H9 (cell line): ENCODE measurements at regions not wholly inside any gene's neighbourhood (a gene's known extent, or its start where the extent isn't known, plus 50 kb on each side); places are given as distances from the start of the nearest gene placed in this dataset.

ENCODE experiments used
- DNase-seq: peaks from one replicate; pipeline ENCODE4 v3.0.0-alpha.2; 2017
- H2AFZ ChIP-seq: one replicate; pipeline ENCODE4 v1.6.1; 2013; ENCODE audit warnings: mild to moderate bottlenecking, low read length, control low read depth, moderate library complexity
- H2AK5ac ChIP-seq: 2 replicates; pipeline ENCODE4 v1.6.1; 2013; ENCODE audit warnings: low read length, control low read depth, mixed read lengths; ENCODE audit not compliant: insufficient read length
- H2BK120ac ChIP-seq: one replicate; pipeline ENCODE4 v1.6.1; 2013; ENCODE audit warnings: low read depth, mild to moderate bottlenecking, low read length, control low read depth, inconsistent platforms; ENCODE audit not compliant: poor library complexity, severe bottlenecking
- H2BK12ac ChIP-seq: 2 replicates; pipeline ENCODE4 v1.6.1; 2013; ENCODE audit warnings: low read length, control low read depth, mixed read lengths, low read depth; ENCODE audit not compliant: insufficient read length
- H2BK15ac ChIP-seq: 2 replicates; pipeline ENCODE4 v1.6.1; 2013; ENCODE audit warnings: low read depth, low read length, control low read depth
- H2BK20ac ChIP-seq: one replicate; pipeline ENCODE4 v1.6.1; 2013; ENCODE audit warnings: low read depth, mild to moderate bottlenecking, low read length, control low read depth, inconsistent platforms; ENCODE audit not compliant: poor library complexity, severe bottlenecking
- H2BK5ac ChIP-seq: 2 replicates; pipeline ENCODE4 v1.6.1; 2013; ENCODE audit warnings: low read length, control low read depth, mixed read lengths; ENCODE audit not compliant: insufficient read length
- H3K14ac ChIP-seq: 2 replicates; pipeline ENCODE4 v1.6.1; 2013; ENCODE audit warnings: low read length, control low read depth; ENCODE audit not compliant: insufficient read depth
- H3K18ac ChIP-seq: 2 replicates; pipeline ENCODE4 v1.6.1; 2013; ENCODE audit warnings: low read depth, mild to moderate bottlenecking, mixed read lengths, low read length, control low read depth; ENCODE audit not compliant: insufficient read length
- H3K23ac ChIP-seq: 2 replicates; pipeline ENCODE4 v1.6.1; 2013; ENCODE audit warnings: low read length, control low read depth, mixed read lengths, low read depth; ENCODE audit not compliant: insufficient read length
- H3K23me2 ChIP-seq: 2 replicates; pipeline ENCODE4 v1.6.1; 2013; ENCODE audit warnings: low read depth, mild to moderate bottlenecking, mixed read lengths, low read length, control low read depth; ENCODE audit not compliant: insufficient read length, poor library complexity, severe bottlenecking
- H3K27ac ChIP-seq: 2 replicates; pipeline ENCODE4 v1.5.1; 2013; ENCODE audit warnings: low read length, control low read depth, mixed read lengths, low read depth; ENCODE audit not compliant: insufficient read length
- H3K27me3 ChIP-seq: 2 replicates; pipeline ENCODE4 v1.6.1; 2013; ENCODE audit warnings: low read length, control low read depth, inconsistent platforms; ENCODE audit not compliant: insufficient read depth
- H3K4ac ChIP-seq: 2 replicates; pipeline ENCODE4 v1.6.1; 2013; ENCODE audit warnings: low read depth, mild to moderate bottlenecking, control low read depth, inconsistent platforms, low read length, moderate library complexity
- H3K4me1 ChIP-seq: 2 replicates; pipeline ENCODE4 v1.6.1; 2013; ENCODE audit warnings: low read length, control low read depth, inconsistent platforms; ENCODE audit not compliant: insufficient read depth
- H3K4me2 ChIP-seq: 2 replicates; pipeline ENCODE4 v1.6.1; 2013; ENCODE audit warnings: low read length, control low read depth, mixed read lengths; ENCODE audit not compliant: insufficient read length, insufficient read depth
- H3K56ac ChIP-seq: 2 replicates; pipeline ENCODE4 v1.6.1; 2013; ENCODE audit warnings: low read depth, mild to moderate bottlenecking, mixed read lengths, low read length, control low read depth; ENCODE audit not compliant: insufficient read length
- H3K79me1 ChIP-seq: 2 replicates; pipeline ENCODE4 v1.6.1; 2013; ENCODE audit warnings: low read depth, mild to moderate bottlenecking, moderate library complexity, low read length, control low read depth, inconsistent platforms; ENCODE audit not compliant: insufficient read depth, poor library complexity, severe bottlenecking
- H3K79me2 ChIP-seq: 2 replicates; pipeline ENCODE4 v1.6.1; 2013; ENCODE audit warnings: low read length, control low read depth, inconsistent platforms; ENCODE audit not compliant: insufficient read depth
- H3K9ac ChIP-seq: 2 replicates; pipeline ENCODE4 v1.6.1; 2013; ENCODE audit warnings: low read length, control low read depth, mixed read lengths; ENCODE audit not compliant: insufficient read length; ENCODE audit errors: extremely low read depth
- H3K9me3 ChIP-seq: one replicate; pipeline ENCODE4 v1.6.1; 2013; ENCODE audit warnings: low read depth, low read length, inconsistent platforms; ENCODE audit not compliant: control insufficient read depth
- H3T11ph ChIP-seq: one replicate; pipeline ENCODE4 v1.6.1; 2013; ENCODE audit warnings: mild to moderate bottlenecking, low read length, control low read depth, inconsistent platforms
- H4K20me1 ChIP-seq: one replicate; pipeline ENCODE4 v1.6.1; 2013; ENCODE audit not compliant: control insufficient read depth, insufficient read length, insufficient read depth
- H4K5ac ChIP-seq: 2 replicates; pipeline ENCODE4 v1.6.1; 2013; ENCODE audit warnings: low read depth, mild to moderate bottlenecking, mixed read lengths, low read length, control low read depth; ENCODE audit not compliant: insufficient read length
- H4K8ac ChIP-seq: replicated peaks from 2 replicates; pipeline ENCODE4 v1.6.1; 2013; ENCODE audit warnings: low read length, control low read depth, mixed read lengths, low read depth; ENCODE audit not compliant: insufficient read length
- H4K91ac ChIP-seq: 2 replicates; pipeline ENCODE4 v1.6.1; 2013; ENCODE audit warnings: low read depth, mild to moderate bottlenecking, moderate library complexity, mixed read lengths, low read length, control low read depth; ENCODE audit not compliant: insufficient read length
- H3K27ac Mint-ChIP-seq, 3 experiments: 2 replicates in 2 of 3; 3 replicates in 1 of 3; pipeline ENCODE4 v1.8.0; 2020 to 2021; ENCODE audit warnings: mixed read lengths in 3 of 3, mild to moderate bottlenecking in 1 of 3, moderate library complexity in 1 of 3
- H3K27me3 Mint-ChIP-seq: 2 replicates; pipeline ENCODE4 v1.8.0; 2021; ENCODE audit warnings: low read depth, mild to moderate bottlenecking, moderate library complexity, mixed read lengths
- H3K36me3 Mint-ChIP-seq, 3 experiments: 2 replicates in 2 of 3; 3 replicates in 1 of 3; pipeline ENCODE4 v1.8.0; 2020 to 2021; ENCODE audit warnings: low read depth in 3 of 3, mixed read lengths in 3 of 3; ENCODE audit not compliant: insufficient read depth in 1 of 3
- H3K4me1 Mint-ChIP-seq, 2 experiments: 2 replicates each; pipeline ENCODE4 v1.8.0; 2020; ENCODE audit warnings: mixed read lengths in 2 of 2
- H3K4me3 Mint-ChIP-seq, 2 experiments: 2 replicates in 1 of 2; 3 replicates in 1 of 2; pipeline ENCODE4 v1.8.0; 2020 to 2021; ENCODE audit warnings: mild to moderate bottlenecking in 2 of 2, mixed read lengths in 2 of 2, moderate library complexity in 1 of 2
- H3K9me3 Mint-ChIP-seq, 2 experiments: 2 replicates in 1 of 2; 3 replicates in 1 of 2; pipeline ENCODE4 v1.8.0; 2020; ENCODE audit warnings: mild to moderate bottlenecking in 2 of 2, mixed read lengths in 2 of 2, moderate library complexity in 1 of 2
- WGBS: extraction: QIAGEN DNeasy Blood & Tissue Kit; methylation state at CpG from one replicate; pipeline ENCODE4 v1.1.7; 2013; ENCODE audit warnings: missing lambda C conversion rate, low lambda C conversion rate, mixed read lengths; ENCODE audit not compliant: insufficient read length; ENCODE audit errors: extremely low coverage; 5-methylcytosine and 5-hydroxymethylcytosine counted together
- TF ChIP-seq, protein P1 (sequence below): fragments of 200-600 bp; sonication (generic); conservative IDR thresholded peaks from 3 replicates; pipeline ENCODE4 v1.8.0; 2021; ENCODE audit warnings: antibody characterized with exemption, mild to moderate bottlenecking

- no peak overlapping the region for H3K4me2 ChIP-seq
- H3K27me3 ChIP-seq: no peaks in the 10 kb centered on the region
- Mint-ChIP-seq H3K27me3 (no peaks in the 10 kb centered on the region; the same call in 1 of the 2 replicates), H3K36me3 (no peaks in the 10 kb centered on the region), H3K9me3 (peaks cover 10 to 11% of the 10 kb centered on the region in 2 experiments), H3K4me1 (peaks cover 4 to 5% of the 10 kb centered on the region in 2 experiments), H3K4me3 (no peak overlapping the region), H3K27ac (no peak overlapping the region)
- H3K23me2 ChIP-seq: no peaks in the 10 kb centered on the region
- H2BK5ac ChIP-seq: no peak overlapping the region
- H2BK15ac ChIP-seq: no peak overlapping the region
- no peak for DNase-seq
- no peaks in the 10 kb centered on the region for H4K20me1 ChIP-seq
- H3K56ac ChIP-seq: no peak overlapping the region
- TF ChIP-seq, protein P1, sequence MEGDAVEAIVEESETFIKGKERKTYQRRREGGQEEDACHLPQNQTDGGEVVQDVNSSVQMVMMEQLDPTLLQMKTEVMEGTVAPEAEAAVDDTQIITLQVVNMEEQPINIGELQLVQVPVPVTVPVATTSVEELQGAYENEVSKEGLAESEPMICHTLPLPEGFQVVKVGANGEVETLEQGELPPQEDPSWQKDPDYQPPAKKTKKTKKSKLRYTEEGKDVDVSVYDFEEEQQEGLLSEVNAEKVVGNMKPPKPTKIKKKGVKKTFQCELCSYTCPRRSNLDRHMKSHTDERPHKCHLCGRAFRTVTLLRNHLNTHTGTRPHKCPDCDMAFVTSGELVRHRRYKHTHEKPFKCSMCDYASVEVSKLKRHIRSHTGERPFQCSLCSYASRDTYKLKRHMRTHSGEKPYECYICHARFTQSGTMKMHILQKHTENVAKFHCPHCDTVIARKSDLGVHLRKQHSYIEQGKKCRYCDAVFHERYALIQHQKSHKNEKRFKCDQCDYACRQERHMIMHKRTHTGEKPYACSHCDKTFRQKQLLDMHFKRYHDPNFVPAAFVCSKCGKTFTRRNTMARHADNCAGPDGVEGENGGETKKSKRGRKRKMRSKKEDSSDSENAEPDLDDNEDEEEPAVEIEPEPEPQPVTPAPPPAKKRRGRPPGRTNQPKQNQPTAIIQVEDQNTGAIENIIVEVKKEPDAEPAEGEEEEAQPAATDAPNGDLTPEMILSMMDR: no peak
- no peak overlapping the region for H3K14ac ChIP-seq
- no peak overlapping the region for H3K4ac ChIP-seq
- H3K79me1 ChIP-seq: no peaks in the 10 kb centered on the region
- H4K8ac ChIP-seq: no peak overlapping the region
- H3K18ac ChIP-seq: no peak overlapping the region
- no peak overlapping the region for H2AFZ ChIP-seq
- H3K4me1 ChIP-seq: 0 out of 2 replicates have a peak, but pooled peaks cover 3% of the 10 kb centered on the region
- no peak overlapping the region for H3K23ac ChIP-seq
- H2BK120ac ChIP-seq: no peak overlapping the region
- no peak overlapping the region for H3K27ac ChIP-seq
- no peak overlapping the region for H2AK5ac ChIP-seq
- H3K9ac ChIP-seq: no peak overlapping the region
- no peaks in the 10 kb centered on the region for H3K9me3 ChIP-seq
- no peak overlapping the region for H4K91ac ChIP-seq
- 100% methylated on average over 1 of the region's 2 CpGs for WGBS
- no peaks in the 10 kb centered on the region for H3K79me2 ChIP-seq
- H4K5ac ChIP-seq: no peak overlapping the region
- no peak overlapping the region for H3T11ph ChIP-seq
- H2BK12ac ChIP-seq: no peak overlapping the region
- no peak overlapping the region for H2BK20ac ChIP-seq
These were observed 368.8 kb downstream of the SEC14L1 start for GRCh38 chr17:77509599-77509998.
